ENCODE measurements at regions not wholly inside any gene's neighbourhood (a gene's known extent, or its start where the extent isn't known, plus 50 kb on each side); places are given as distances from the start of the nearest gene placed in this dataset.
"Not testable (repeated sequence)": the region's sequence is repeated elsewhere in the genome, so short reads cannot be mapped to it uniquely, and the experiment has no call there.

GRCh38 chr2:156765043-156765442 lies 328.9 kb downstream of the GPD2 start:
- Histone ChIP-seq H3K36me3 (no peaks in the 10 kb centered on the region), H3K4me1 (ENCODE audit: low read depth) (no peaks in the 10 kb centered on the region), H3K4me3 (no peak overlapping the region), H3K9me3 (ENCODE audit: low read depth) (no peaks in the 10 kb centered on the region), H3K27ac (no peak overlapping the region), H3K27me3 (no peaks in the 10 kb centered on the region)
- DNase-seq (ENCODE audit: low read depth in 1 of 2, low spot score in 1 of 2) = no peak
- TF ChIP-seq CTCF (IDR thresholded peaks at IDR 0.05; ENCODE audit: low read depth, low read length) = no peak

GRCh38 chr2:156765450-156765849 lies 329.3 kb downstream of the GPD2 start:
- Histone ChIP-seq H3K9me3 (ENCODE audit: low read depth) (no peaks in the 10 kb centered on the region), H3K27ac (no peak overlapping the region), H3K4me1 (ENCODE audit: low read depth) (no peaks in the 10 kb centered on the region), H3K4me3 (no peak overlapping the region), H3K36me3 (no peaks in the 10 kb centered on the region), H3K27me3 (no peaks in the 10 kb centered on the region)
- DNase-seq (ENCODE audit: low read depth in 1 of 2, low spot score in 1 of 2) = no peak
- no peak for TF ChIP-seq CTCF (IDR thresholded peaks at IDR 0.05; ENCODE audit: low read depth, low read length)

- H3K9me3 ChIP-seq (ENCODE audit: low read depth) = no peaks in the 10 kb centered on the region
- no peak overlapping the region for H3K4me3 ChIP-seq
- DNase-seq (ENCODE audit: low read depth in 1 of 2, low spot score in 1 of 2) = no peak
- H3K4me1 ChIP-seq (ENCODE audit: low read depth) = no peaks in the 10 kb centered on the region
- H3K27ac ChIP-seq = no peak overlapping the region
- no peaks in the 10 kb centered on the region for H3K36me3 ChIP-seq
- no peak for TF ChIP-seq CTCF (IDR thresholded peaks at IDR 0.05; ENCODE audit: low read depth, low read length)
- H3K27me3 ChIP-seq = no peaks in the 10 kb centered on the region
Measured at GRCh38 chr2:156769802-156770201, 333.6 kb downstream of the GPD2 start.

- TF ChIP-seq CTCF (IDR thresholded peaks at IDR 0.05; ENCODE audit: low read depth, low read length) = no peak
- Histone ChIP-seq H3K9me3 (ENCODE audit: low read depth) (no peaks in the 10 kb centered on the region), H3K4me1 (ENCODE audit: low read depth) (no peaks in the 10 kb centered on the region), H3K36me3 (no peaks in the 10 kb centered on the region), H3K27me3 (no peaks in the 10 kb centered on the region), H3K27ac (no peak overlapping the region), H3K4me3 (no peak overlapping the region)
- DNase-seq (ENCODE audit: low read depth in 1 of 2, low spot score in 1 of 2) = no peak
Measured at GRCh38 chr2:156778916-156779315, 342.7 kb downstream of the GPD2 start.

- H3K4me3 ChIP-seq = no peak overlapping the region
- no peaks in the 10 kb centered on the region for H3K27me3 ChIP-seq
- no peak for DNase-seq (ENCODE audit: low read depth in 1 of 2, low spot score in 1 of 2)
- no peak overlapping the region for H3K27ac ChIP-seq
- no peaks in the 10 kb centered on the region for H3K4me1 ChIP-seq (ENCODE audit: low read depth)
- no peaks in the 10 kb centered on the region for H3K36me3 ChIP-seq
- no peak for TF ChIP-seq CTCF (IDR thresholded peaks at IDR 0.05; ENCODE audit: low read depth, low read length)
- no peaks in the 10 kb centered on the region for H3K9me3 ChIP-seq (ENCODE audit: low read depth)
Measured at GRCh38 chr2:156779416-156780120, 343.4 kb downstream of the GPD2 start.

- H3K27ac ChIP-seq; DNase-seq (ENCODE audit: low read depth in 1 of 2, low spot score in 1 of 2); H3K4me3 ChIP-seq; H3K36me3 ChIP-seq; H3K27me3 ChIP-seq; H3K4me1 ChIP-seq (ENCODE audit: low read depth); H3K9me3 ChIP-seq (ENCODE audit: low read depth): not testable (repeated sequence)
Measured at GRCh38 chr2:156781677-156782076, 345.5 kb downstream of the GPD2 start.

Data from cardiac muscle cell (in vitro differentiated cells and primary cell).